Rectal smooth muscle tissue (tissue), 1 donor: ENCODE measurements at regions not wholly inside any gene's neighbourhood (a gene's known extent, or its start where the extent isn't known, plus 50 kb on each side); places are given as distances from the start of the nearest gene placed in this dataset.

ENCODE experiments used
- H3K27ac ChIP-seq: one replicate; pipeline ENCODE4 v1.7.0; 2013; ENCODE audit warnings: low read depth, low read length, inconsistent platforms
- H3K27me3 ChIP-seq: one replicate; pipeline ENCODE4 v1.7.0; 2013; ENCODE audit warnings: low read length; ENCODE audit not compliant: control insufficient read depth, insufficient read depth
- H3K36me3 ChIP-seq: one replicate; pipeline ENCODE4 v1.7.0; 2013; ENCODE audit warnings: low read length; ENCODE audit not compliant: control insufficient read depth, insufficient read depth
- H3K4me1 ChIP-seq: one replicate; pipeline ENCODE4 v1.7.0; 2013; ENCODE audit warnings: low read length; ENCODE audit not compliant: control insufficient read depth, insufficient read depth
- H3K4me3 ChIP-seq: one replicate; pipeline ENCODE4 v1.7.0; 2013; ENCODE audit warnings: low read length
- H3K9ac ChIP-seq: one replicate; pipeline ENCODE4 v1.7.0; 2013; ENCODE audit warnings: low read length

DNA sequence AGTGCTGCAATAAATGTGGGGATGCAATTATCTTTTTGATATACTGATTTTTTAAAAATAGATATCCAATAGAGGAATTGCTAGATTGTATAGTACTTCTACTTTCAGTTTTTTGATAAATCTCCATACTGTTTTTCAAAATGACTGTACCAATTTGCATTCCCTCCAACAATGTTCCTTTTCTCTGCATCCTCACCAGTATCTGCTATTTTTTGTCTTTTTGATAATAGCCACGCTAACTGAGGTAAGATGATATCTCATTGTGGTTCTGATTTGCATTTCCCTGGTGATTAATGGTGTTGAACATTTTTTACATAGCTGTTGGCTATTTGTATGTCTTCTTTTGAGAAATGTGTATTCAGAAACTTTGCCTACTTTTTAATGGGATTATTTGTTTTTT is 217.7 kb upstream of the MTPN start:
- Histone ChIP-seq H3K36me3 (no peaks in the 10 kb centered on the region), H3K4me1 (no peaks in the 10 kb centered on the region)

DNA sequence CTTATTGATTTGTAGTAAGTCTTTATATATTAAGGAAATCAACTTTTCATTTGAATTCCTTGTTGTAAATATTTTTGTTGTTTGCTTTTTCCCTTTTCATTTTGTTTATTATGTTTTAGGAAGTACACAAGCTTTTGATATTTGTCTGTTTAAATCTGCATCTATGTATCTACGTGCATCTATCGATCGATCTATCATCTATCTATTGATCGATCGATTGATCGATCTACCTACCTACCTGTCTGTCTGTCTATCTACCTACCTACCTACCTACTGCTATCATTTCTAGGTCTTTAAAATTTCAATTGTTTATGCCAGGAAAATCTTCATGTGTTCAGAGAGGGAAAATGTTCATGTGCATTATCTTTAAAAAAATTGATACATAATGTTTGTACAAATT is 216.8 kb upstream of the MTPN start:
- Histone ChIP-seq H3K4me3 (no peak overlapping the region), H3K36me3 (no peaks in the 10 kb centered on the region), H3K27me3 (no peaks in the 10 kb centered on the region), H3K4me1 (no peaks in the 10 kb centered on the region), H3K9ac (no peak overlapping the region), H3K27ac (no peak overlapping the region)

More for the DNA sequence above, 217.7 kb upstream of the MTPN start:
- H3K9ac ChIP-seq, result no peak overlapping the region
- no peaks in the 10 kb centered on the region for H3K27me3 ChIP-seq
- H3K27ac ChIP-seq, result no peak overlapping the region
- no peak overlapping the region for H3K4me3 ChIP-seq

DNA sequence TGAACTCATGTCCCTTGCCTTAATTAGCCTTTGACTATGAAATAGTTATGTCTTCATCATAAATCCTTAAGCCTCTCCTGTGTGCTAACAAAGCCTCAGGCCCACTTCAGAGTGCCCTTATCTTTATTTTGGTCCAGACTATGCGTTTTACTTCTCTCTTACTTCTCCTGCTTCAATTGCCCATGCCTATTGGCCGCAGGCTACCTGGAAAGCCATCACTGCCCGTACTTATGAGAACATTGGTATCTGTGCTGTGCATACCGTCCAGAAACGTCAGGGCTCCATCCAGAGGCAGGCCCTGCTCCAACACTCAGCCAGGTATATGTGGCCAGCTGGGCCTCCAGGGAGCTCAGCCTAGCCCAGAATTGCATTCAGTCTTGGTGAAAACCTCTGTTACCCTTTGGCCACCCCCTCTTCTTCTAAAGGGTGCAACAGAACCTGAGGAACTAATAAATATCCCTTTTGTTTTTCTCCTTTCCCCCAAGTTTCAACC is 212.4 kb upstream of the MTPN start:
- no peak overlapping the region for H3K4me3 ChIP-seq
- H3K9ac ChIP-seq, result no peak overlapping the region
- no peak overlapping the region for H3K27ac ChIP-seq
- H3K4me1 ChIP-seq, result peaks cover 5% of the 10 kb centered on the region
- no peaks in the 10 kb centered on the region for H3K36me3 ChIP-seq
- no peaks in the 10 kb centered on the region for H3K27me3 ChIP-seq

GRCh38 chr7:136186281-136186680 is 209.1 kb upstream of the MTPN start:
- peaks cover 6% of the 10 kb centered on the region for H3K4me1 ChIP-seq
- no peaks in the 10 kb centered on the region for H3K36me3 ChIP-seq
- H3K27me3 ChIP-seq, result no peaks in the 10 kb centered on the region
- no peak overlapping the region for H3K4me3 ChIP-seq
- no peak overlapping the region for H3K9ac ChIP-seq
- no peak overlapping the region for H3K27ac ChIP-seq

- H3K36me3 ChIP-seq, result no peaks in the 10 kb centered on the region
- no peaks in the 10 kb centered on the region for H3K27me3 ChIP-seq
- no peak overlapping the region for H3K9ac ChIP-seq
- H3K4me3 ChIP-seq, result no peak overlapping the region
- H3K4me1 ChIP-seq, result peaks cover 6% of the 10 kb centered on the region
- no peak overlapping the region for H3K27ac ChIP-seq
These were observed 207.6 kb upstream of the MTPN start for GRCh38 chr7:136184719-136185118.

DNA sequence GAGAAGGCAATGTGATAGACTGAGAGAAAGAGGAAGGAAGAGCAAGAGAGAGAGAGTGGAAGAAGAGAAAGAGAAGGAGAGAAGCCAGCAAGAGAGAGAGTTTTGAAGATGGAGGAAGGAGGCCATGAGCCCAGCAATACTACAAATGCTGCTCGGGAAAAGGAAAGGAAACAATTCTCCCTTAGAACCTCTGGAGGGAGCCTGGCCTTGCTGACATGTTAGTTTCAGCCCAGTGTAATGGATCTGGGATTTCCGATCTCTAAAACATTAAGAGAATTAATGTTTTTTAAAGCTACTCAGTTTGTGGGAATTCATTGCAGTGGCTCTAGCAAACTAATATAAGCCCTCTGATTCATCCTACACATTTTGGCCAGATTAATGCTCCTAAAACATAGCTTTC is 206.8 kb upstream of the MTPN start:
- Histone ChIP-seq H3K9ac (no peak overlapping the region), H3K27ac (no peak overlapping the region), H3K27me3 (no peaks in the 10 kb centered on the region), H3K4me1 (peaks cover 6% of the 10 kb centered on the region), H3K4me3 (no peak overlapping the region), H3K36me3 (no peaks in the 10 kb centered on the region)

DNA sequence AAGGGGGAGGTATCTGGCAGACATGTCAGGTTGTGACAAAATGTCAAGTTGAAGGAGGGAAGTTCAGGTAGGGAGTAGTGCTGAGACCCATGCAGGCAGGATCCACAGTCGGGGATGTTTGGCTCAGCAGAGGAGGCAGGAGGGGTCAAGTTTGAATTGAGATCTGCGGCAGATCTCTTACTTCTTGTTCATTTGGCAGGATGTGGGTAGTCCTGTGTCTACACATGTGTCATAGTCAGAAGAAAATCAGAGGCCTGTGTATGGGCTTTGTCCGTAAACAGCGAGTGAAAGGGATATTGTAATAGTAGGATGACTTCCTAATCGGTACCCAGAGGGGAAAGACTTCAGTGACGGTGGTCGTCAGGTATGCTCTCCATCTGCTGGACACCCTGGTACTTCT is 203.8 kb upstream of the MTPN start:
- H3K4me1 ChIP-seq, result peaks cover 2% of the 10 kb centered on the region
- no peak overlapping the region for H3K27ac ChIP-seq
- no peak overlapping the region for H3K4me3 ChIP-seq
- H3K36me3 ChIP-seq, result no peaks in the 10 kb centered on the region
- H3K9ac ChIP-seq, result no peak overlapping the region
- no peaks in the 10 kb centered on the region for H3K27me3 ChIP-seq

GRCh38 chr7:136179851-136180721 is 202.9 kb upstream of the MTPN start:
- no peak overlapping the region for H3K9ac ChIP-seq
- no peaks in the 10 kb centered on the region for H3K27me3 ChIP-seq
- no peak overlapping the region for H3K27ac ChIP-seq
- no peaks in the 10 kb centered on the region for H3K36me3 ChIP-seq
- peaks cover 2% of the 10 kb centered on the region for H3K4me1 ChIP-seq
- H3K4me3 ChIP-seq, result no peak overlapping the region

- Histone ChIP-seq H3K27ac (no peak overlapping the region), H3K27me3 (no peaks in the 10 kb centered on the region), H3K4me3 (no peak overlapping the region), H3K4me1 (no peaks in the 10 kb centered on the region), H3K36me3 (no peaks in the 10 kb centered on the region), H3K9ac (no peak overlapping the region)
These were observed 202.0 kb upstream of the MTPN start for GRCh38 chr7:136179154-136179553.

DNA sequence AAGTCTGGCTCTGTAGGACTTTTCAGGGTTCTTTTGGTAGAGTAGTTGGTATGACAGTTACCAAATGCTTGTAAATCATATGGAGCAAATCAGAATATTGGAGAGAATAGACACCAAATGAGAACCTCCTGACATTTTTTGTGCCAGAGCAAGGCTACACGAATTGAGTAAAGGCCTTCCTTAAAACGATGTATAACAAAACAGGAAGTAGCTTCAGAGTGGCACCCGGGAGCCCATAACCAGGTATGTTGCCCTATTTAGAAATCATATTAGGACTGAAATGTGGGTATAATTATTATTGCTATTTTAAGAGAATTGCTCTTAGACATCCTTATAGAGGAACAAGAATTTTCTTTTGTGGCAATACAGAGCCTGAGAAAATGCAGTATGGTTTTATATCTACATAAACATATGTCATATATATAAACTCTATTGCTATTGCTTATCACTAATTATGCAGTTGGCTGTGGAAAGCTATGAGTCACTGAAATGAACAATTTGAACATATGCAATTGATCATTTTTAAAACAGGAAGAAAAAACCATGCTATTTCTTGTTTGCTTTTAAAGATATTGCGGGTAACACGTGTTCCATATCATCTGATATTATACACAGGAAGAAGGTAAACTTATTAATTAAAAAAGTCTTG is 197.4 kb upstream of the MTPN start:
- no peaks in the 10 kb centered on the region for H3K27me3 ChIP-seq
- H3K36me3 ChIP-seq, result no peaks in the 10 kb centered on the region
- H3K4me3 ChIP-seq, result no peak overlapping the region
- no peak overlapping the region for H3K9ac ChIP-seq
- no peaks in the 10 kb centered on the region for H3K4me1 ChIP-seq
- H3K27ac ChIP-seq, result no peak overlapping the region

- Histone ChIP-seq H3K4me3 (no peak overlapping the region), H3K4me1 (peaks cover 6% of the 10 kb centered on the region), H3K9ac (no peak overlapping the region), H3K27me3 (no peaks in the 10 kb centered on the region), H3K36me3 (no peaks in the 10 kb centered on the region), H3K27ac (no peak overlapping the region)
These were observed 196.7 kb upstream of the MTPN start for GRCh38 chr7:136173874-136174273.

DNA sequence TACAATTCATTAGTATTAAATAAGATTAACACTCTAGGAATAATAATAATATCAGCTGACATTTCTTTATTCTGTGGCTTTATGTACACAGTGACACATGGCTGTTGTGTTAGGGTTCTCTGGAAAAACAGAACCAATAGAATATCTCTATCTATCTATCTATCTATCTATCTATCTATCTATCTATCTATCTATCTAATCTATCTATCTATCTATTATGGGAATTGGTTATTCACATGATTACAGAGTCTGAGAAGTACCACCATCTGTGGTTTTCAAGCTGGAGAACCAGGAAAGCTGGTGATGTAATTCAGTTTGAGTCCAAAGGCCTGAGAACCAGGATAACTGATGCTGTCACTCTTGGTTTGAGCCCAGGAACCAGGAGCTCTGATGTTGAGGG is 194.1 kb upstream of the MTPN start:
- Histone ChIP-seq H3K4me1 (peaks cover 11% of the 10 kb centered on the region), H3K4me3 (no peak overlapping the region)

GRCh38 chr7:136168821-136169220 is 191.7 kb upstream of the MTPN start:
- no peak overlapping the region for H3K4me3 ChIP-seq
- H3K36me3 ChIP-seq, result no peaks in the 10 kb centered on the region
- no peak overlapping the region for H3K9ac ChIP-seq
- no peak overlapping the region for H3K27ac ChIP-seq
- H3K27me3 ChIP-seq, result no peaks in the 10 kb centered on the region
- peaks cover 11% of the 10 kb centered on the region for H3K4me1 ChIP-seq

More for the DNA sequence above, 194.1 kb upstream of the MTPN start:
- no peak overlapping the region for H3K9ac ChIP-seq
- H3K27ac ChIP-seq, result no peak overlapping the region
- no peaks in the 10 kb centered on the region for H3K27me3 ChIP-seq
- no peaks in the 10 kb centered on the region for H3K36me3 ChIP-seq
